ENCODE measurements at regions not wholly inside any gene's neighbourhood (a gene's known extent, or its start where the extent isn't known, plus 50 kb on each side); places are given as distances from the start of the nearest gene placed in this dataset.

GRCh38 chr2:44839370-44839769 is 102.1 kb upstream of the SIX3 start:
- TF ChIP-seq EZH2phosphoT487 (IDR thresholded peaks at IDR 0.05; ENCODE audit: insufficient read depth, low read depth), result no peak
- TF ChIP-seq EZH2 (IDR thresholded peaks at IDR 0.05; ENCODE audit: insufficient read depth, poor library complexity, severe bottlenecking), result no peak

Measured in GM23248 (cell line).